Frontal cortex (tissue), 3 donors: ENCODE measurements at regions not wholly inside any gene's neighbourhood (a gene's known extent, or its start where the extent isn't known, plus 50 kb on each side); places are given as distances from the start of the nearest gene placed in this dataset.
"Not testable (repeated sequence)": the region's sequence is repeated elsewhere in the genome, so short reads cannot be mapped to it uniquely, and the experiment has no call there.

ENCODE experiments used
- DNase-seq, 2 donors: peaks; one replicate each; pipeline ENCODE4 v3.0.0; 2012; ENCODE audit warnings: low spot score in 2 of 2
- FAIRE-seq: peaks from 2 replicates; lab custom pipeline; 2012; peaks lifted over from hg19 to GRCh38; lab: Jason Lieb, UNC
- donor health status: control.
- donor health status: control.
- donor health status: control.

- FAIRE-seq (no peak), DNase-seq (no peak)
These were observed 515.5 kb upstream of the SEMA3D start for GRCh38 chr7:85702348-85702747.

DNA sequence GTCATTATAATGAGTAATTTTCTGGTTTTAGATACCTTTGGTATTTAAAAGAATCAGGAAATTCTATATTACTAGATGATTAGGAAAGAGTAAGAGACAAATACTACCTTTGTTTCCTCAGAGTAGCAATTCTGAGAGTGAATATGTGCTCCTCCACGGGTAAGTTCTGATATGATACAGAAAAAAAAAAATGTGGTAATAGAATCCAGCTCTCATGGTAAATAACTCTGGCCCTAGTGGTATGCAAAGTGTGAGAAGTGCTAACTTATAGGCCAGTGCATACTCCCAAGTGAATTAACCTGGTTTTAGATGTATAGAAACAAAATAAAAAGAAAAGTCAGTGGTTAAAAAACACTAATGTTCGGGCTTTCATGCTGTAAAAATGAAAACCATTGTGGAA, 512.6 kb upstream of the SEMA3D start:
- DNase-seq (no peak), FAIRE-seq (no peak)

- FAIRE-seq, result no peak
These were observed 508.7 kb upstream of the SEMA3D start for GRCh38 chr7:85695533-85695932.

DNA sequence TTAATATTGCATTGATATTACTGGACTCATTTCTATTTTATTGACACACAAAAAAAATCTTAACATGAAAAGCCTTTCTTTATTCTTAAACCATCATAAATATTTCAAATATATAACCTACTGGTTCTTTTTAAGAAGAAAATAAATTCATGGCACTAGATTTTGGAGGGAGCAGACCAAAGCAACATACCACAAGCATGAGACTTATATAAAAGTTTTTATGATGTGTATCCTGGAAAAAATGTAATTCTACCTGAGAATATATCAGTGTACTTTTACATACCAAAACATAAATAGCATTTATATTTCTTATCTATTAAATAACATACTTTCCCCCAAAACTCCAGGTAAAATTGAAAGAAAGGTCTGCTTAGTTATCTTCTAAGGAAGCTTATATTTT, 508.2 kb upstream of the SEMA3D start:
- DNase-seq (no peak), FAIRE-seq (no peak)

More at GRCh38 chr7:85695533-85695932, 508.7 kb upstream of the SEMA3D start:
- no peak for DNase-seq

- no peak for FAIRE-seq
- no peak for DNase-seq
These were observed 506.5 kb upstream of the SEMA3D start for GRCh38 chr7:85693326-85693725.

DNA sequence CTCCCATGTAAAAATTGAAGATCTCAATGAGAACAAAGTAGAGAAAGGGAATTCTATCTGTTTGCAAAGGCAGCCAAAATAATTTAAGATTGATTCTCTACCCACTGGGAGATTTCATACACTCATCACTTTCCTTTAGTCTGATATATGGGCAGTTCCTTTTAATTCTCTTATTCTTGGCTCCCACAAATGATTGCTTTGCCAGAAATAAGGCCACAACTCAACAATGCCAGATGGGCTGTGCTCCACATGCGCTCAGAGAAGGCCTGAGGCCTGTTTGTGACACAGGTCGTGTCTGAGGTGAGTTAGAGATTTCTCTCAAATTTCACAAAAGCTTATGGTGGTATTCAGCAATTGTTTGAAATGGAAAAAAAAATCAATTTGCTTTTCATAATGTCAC, 501.9 kb upstream of the SEMA3D start:
- no peak for FAIRE-seq
- no peak for DNase-seq

- no peak for DNase-seq
- FAIRE-seq, result no peak
These were observed 499.7 kb upstream of the SEMA3D start for GRCh38 chr7:85686401-85687181.

GRCh38 chr7:85685901-85686300, 499.0 kb upstream of the SEMA3D start:
- FAIRE-seq (no peak), DNase-seq (no peak)

- DNase-seq, result no peak
- no peak for FAIRE-seq
These were observed 496.2 kb upstream of the SEMA3D start for GRCh38 chr7:85682833-85683620.

DNA sequence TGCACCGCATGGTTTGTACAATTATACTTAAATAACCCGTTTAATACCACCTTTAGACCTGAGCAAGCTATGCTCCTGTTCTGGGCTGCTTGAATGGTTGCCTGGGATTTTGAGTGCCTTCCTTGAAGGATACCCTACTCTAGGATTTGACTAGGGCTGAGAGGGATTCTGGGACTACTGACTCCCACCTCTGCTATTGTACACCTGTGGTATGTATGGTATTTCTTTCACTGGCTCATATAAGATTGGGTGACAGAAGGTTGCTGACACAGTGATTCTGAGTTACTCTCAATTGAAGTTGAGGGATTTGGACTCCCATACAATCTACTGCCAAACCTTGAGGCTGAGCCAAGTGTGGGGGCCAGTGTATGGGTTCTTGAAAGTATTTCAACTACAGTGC, 494.4 kb upstream of the SEMA3D start:
- no peak for DNase-seq

DNA sequence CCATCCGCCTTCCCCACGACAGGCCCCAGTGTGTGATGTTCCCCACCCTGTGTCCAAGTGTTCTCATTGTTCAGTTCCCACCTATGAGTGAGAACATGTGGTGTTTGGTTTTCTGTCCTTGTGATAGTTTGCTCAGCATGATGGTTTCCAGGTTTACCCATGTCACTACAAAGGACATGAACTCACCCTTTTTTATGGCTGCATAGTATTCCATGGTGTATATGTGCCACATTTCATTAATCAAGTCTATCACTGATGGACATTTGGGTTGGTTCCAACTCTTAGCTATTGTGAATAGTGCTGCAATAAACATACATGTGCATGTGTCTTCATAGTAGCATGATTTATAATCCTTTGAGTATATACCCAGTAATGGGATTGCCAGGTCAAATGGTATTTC, 488.2 kb upstream of the SEMA3D start:
- FAIRE-seq, DNase-seq: not testable (repeated sequence)

More for the DNA sequence above, 494.4 kb upstream of the SEMA3D start:
- FAIRE-seq, result no peak

GRCh38 chr7:85673876-85674275, 487.0 kb upstream of the SEMA3D start:
- DNase-seq (no peak), FAIRE-seq (no peak)

DNA sequence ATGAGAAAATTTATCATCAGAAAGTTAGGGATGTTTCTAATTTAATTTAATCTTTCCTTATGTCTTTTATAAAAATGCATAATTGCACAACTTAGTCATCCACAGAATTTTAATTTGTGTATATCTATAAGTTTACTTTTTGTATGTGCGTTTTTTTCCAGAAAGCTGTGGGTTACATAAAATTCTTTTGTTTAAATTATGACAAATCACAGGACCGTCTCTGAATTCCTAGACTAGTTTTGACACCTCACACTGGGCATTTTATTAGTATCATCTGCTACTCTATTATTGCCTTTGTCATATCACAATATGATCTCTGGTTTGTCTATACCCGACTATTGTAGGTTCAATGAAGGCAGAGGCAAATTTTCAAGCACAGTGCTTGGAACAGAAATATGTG, 482.4 kb upstream of the SEMA3D start:
- no peak for FAIRE-seq

GRCh38 chr7:85664341-85664740, 477.5 kb upstream of the SEMA3D start:
- no peak for DNase-seq
- no peak for FAIRE-seq

More for the DNA sequence above, 482.4 kb upstream of the SEMA3D start:
- no peak for DNase-seq

- DNase-seq (no peak), FAIRE-seq (no peak)
These were observed 472.5 kb upstream of the SEMA3D start for GRCh38 chr7:85659364-85659763.

GRCh38 chr7:85655252-85655651, 468.4 kb upstream of the SEMA3D start:
- no peak for FAIRE-seq
- no peak for DNase-seq

DNA sequence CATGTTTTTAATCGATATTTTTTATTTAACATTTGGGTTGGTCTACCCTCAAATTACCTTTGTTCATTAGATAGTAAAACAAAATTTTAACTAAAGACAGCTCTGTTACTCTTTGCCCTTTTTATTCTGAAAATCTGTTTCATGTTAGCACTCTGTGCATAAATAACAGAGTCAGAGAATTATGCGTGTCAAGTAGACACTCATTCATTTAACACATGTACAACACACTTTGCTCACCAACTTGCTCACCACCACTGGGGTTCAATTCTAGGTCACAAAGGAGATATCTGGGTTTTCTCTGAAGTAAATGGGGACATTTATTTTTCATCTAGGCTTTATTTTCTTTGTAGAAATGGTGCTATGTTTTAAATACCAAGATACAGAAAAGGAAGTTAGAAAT, 457.4 kb upstream of the SEMA3D start:
- no peak for FAIRE-seq
- no peak for DNase-seq

- DNase-seq (no peak), FAIRE-seq (no peak)
These were observed 454.5 kb upstream of the SEMA3D start for GRCh38 chr7:85641331-85641730.

GRCh38 chr7:85638394-85638793, 451.5 kb upstream of the SEMA3D start:
- DNase-seq (no peak), FAIRE-seq (no peak)

GRCh38 chr7:85634951-85635350, 448.1 kb upstream of the SEMA3D start:
- FAIRE-seq (no peak), DNase-seq (no peak)

- FAIRE-seq (no peak), DNase-seq (peak; percentile 1)
These were observed 444.2 kb upstream of the SEMA3D start for GRCh38 chr7:85630904-85631600.
